Mesothelial cell of epicardium (in vitro differentiated cells): ENCODE measurements at regions not wholly inside any gene's neighbourhood (a gene's known extent, or its start where the extent isn't known, plus 50 kb on each side); places are given as distances from the start of the nearest gene placed in this dataset.

Experiments
- DNase-seq, 2 experiments: peaks; one replicate each; pipeline ENCODE4 v3.0.0; 2021; ENCODE audit warnings: low spot score in 2 of 2; ENCODE audit not compliant: unreplicated experiment in 2 of 2
- H3K27ac Mint-ChIP-seq: 2 replicates; pipeline ENCODE4 v1.8.0; 2021; ENCODE audit warnings: mixed read lengths
- H3K27me3 Mint-ChIP-seq: 2 replicates; pipeline ENCODE4 v1.8.0; 2021; ENCODE audit warnings: low read depth, mixed read lengths
- H3K36me3 Mint-ChIP-seq: 2 replicates; pipeline ENCODE4 v1.8.0; 2021; ENCODE audit warnings: mixed read lengths
- H3K4me1 Mint-ChIP-seq: 2 replicates; pipeline ENCODE4 v1.8.0; 2021; ENCODE audit warnings: mixed read lengths
- H3K4me3 Mint-ChIP-seq: 2 replicates; pipeline ENCODE4 v1.8.0; 2021; ENCODE audit warnings: mild to moderate bottlenecking, moderate library complexity, mixed read lengths
- H3K9me3 Mint-ChIP-seq: 2 replicates; pipeline ENCODE4 v1.8.0; 2021; ENCODE audit warnings: mixed read lengths
- TF ChIP-seq, protein P1 (sequence below): fragments of 200-600 bp; sonication (generic); IDR thresholded peaks from one replicate; pipeline ENCODE4 v1.5.0; 2021; ENCODE audit warnings: antibody characterized with exemption; ENCODE audit not compliant: unreplicated experiment

DNA sequence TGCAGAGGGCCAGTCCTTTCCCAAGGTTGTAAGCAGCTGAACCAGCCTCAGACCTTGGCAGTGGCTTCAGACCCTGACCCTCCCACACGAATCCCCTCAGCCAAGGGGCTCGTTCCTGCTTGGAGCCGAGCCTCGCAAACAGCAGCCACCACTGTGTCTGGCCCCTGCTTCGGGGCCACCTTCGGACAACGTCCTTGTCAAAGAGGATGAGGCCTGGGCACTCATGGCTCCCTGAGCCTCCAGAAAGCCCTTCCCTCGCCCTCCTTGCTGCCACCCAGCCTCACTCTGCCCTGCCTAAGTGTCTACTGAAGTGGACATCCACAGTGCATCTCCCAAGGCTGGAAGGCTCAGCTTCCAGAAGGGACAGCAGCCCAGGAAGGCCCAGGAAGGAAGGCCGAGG is 161.7 kb downstream of the OLFM1 start:
- H3K36me3 Mint-ChIP-seq, result no peaks in the 10 kb centered on the region
- no peak overlapping the region for H3K27ac Mint-ChIP-seq
- TF ChIP-seq, protein P1, sequence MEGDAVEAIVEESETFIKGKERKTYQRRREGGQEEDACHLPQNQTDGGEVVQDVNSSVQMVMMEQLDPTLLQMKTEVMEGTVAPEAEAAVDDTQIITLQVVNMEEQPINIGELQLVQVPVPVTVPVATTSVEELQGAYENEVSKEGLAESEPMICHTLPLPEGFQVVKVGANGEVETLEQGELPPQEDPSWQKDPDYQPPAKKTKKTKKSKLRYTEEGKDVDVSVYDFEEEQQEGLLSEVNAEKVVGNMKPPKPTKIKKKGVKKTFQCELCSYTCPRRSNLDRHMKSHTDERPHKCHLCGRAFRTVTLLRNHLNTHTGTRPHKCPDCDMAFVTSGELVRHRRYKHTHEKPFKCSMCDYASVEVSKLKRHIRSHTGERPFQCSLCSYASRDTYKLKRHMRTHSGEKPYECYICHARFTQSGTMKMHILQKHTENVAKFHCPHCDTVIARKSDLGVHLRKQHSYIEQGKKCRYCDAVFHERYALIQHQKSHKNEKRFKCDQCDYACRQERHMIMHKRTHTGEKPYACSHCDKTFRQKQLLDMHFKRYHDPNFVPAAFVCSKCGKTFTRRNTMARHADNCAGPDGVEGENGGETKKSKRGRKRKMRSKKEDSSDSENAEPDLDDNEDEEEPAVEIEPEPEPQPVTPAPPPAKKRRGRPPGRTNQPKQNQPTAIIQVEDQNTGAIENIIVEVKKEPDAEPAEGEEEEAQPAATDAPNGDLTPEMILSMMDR, result no peak
- no peak for DNase-seq
- H3K4me3 Mint-ChIP-seq, result no peak overlapping the region
- peaks cover 5% of the 10 kb centered on the region for H3K4me1 Mint-ChIP-seq
- peaks cover 54% of the 10 kb centered on the region for H3K27me3 Mint-ChIP-seq
- no peaks in the 10 kb centered on the region for H3K9me3 Mint-ChIP-seq

DNA sequence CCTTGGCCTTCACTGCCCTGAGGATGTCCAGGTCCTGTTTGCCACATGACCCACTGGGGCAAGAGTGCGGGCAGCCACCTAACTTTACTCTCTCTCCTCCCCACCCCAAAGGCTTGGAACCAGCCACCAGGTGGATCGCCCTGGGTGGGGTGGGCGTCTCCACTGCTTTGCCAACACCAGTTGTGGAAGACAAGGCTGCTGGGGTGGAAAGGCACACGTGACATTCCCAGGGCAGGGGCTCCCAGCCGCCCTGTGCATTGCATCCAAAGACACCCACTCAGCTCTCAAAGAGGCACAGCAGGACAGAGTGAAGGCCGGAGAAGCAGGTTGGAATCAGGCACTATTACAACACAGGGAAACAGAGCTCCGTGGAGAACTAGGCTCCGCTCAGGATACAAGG is 162.2 kb downstream of the OLFM1 start:
- TF ChIP-seq, protein P1, result no peak

GRCh38 chr9:135251331-135251761 is 163.9 kb downstream of the OLFM1 start:
- no peak for DNase-seq
- Mint-ChIP-seq H3K27ac (no peak overlapping the region), H3K4me1 (peaks cover 5% of the 10 kb centered on the region), H3K4me3 (no peak overlapping the region), H3K9me3 (no peaks in the 10 kb centered on the region), H3K27me3 (peaks cover 58% of the 10 kb centered on the region), H3K36me3 (no peaks in the 10 kb centered on the region)
- TF ChIP-seq, protein P1, result no peak

More for the DNA sequence above, 162.2 kb downstream of the OLFM1 start:
- Mint-ChIP-seq H3K9me3 (no peaks in the 10 kb centered on the region), H3K27ac (no peak overlapping the region), H3K4me3 (no peak overlapping the region), H3K36me3 (no peaks in the 10 kb centered on the region), H3K4me1 (peaks cover 5% of the 10 kb centered on the region), H3K27me3 (peaks cover 57% of the 10 kb centered on the region)
- DNase-seq, result no peak

DNA sequence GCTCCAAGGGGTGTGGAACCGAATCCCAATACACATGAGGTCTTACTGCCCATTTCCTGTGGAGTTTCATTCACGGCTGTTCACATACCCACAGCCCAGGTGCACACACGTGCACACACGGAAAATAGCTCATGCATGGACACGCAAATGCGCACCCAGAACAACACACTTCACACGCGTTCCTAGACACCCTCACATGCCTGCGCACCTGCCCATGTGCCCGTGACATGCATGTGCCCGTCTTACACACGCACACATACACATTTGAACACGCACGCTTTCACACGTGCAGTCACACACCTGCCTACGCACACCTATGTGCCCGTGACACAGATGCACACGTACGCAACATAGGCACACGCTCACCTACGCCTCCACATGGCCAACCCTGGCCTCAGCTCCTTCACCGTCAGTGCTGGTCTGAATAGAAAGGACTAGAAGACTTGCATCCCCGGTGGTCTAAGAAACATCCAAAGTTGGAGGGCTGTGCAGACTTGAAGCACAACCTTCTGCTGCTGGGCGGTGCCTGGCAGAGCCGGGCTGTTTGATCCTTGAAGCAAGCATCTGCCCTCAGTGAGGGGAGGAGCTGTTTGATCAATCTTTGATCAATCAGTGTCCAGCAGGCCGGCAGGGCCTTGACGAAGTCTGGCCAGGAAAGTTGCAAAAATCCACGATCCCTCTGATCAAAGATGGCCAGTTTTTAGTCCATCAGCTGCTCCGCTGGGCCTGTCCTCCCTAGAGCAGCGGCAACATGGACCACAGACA is 164.7 kb downstream of the OLFM1 start:
- TF ChIP-seq, protein P1, result no peak
- DNase-seq, result no peak
- Mint-ChIP-seq H3K27me3 (peaks cover 57% of the 10 kb centered on the region), H3K4me3 (no peak overlapping the region), H3K4me1 (peaks cover 5% of the 10 kb centered on the region), H3K36me3 (no peaks in the 10 kb centered on the region), H3K27ac (no peak overlapping the region), H3K9me3 (no peaks in the 10 kb centered on the region)

DNA sequence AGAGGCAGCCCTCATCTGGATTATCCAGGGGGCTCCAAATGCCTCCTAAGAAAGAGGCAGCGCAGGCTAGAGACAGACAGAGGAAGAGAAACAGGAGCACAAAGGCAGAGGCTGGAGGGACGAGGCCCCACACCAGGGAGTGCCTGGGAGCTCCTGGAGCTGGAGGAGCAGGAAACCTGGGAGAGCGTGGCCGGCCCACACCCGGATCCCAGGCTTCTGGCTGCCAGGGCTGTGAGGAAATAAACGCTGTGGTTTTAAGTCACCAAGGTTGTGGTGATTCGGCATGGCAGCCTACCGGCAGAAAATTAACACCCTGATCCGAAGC is 165.5 kb downstream of the OLFM1 start:
- no peak for DNase-seq
- Mint-ChIP-seq H3K4me3 (no peak overlapping the region), H3K9me3 (no peaks in the 10 kb centered on the region), H3K36me3 (no peaks in the 10 kb centered on the region), H3K4me1 (peaks cover 5% of the 10 kb centered on the region), H3K27me3 (peaks cover 52% of the 10 kb centered on the region), H3K27ac (no peak overlapping the region)
- TF ChIP-seq, protein P1, result no peak
